HepG2 (cell line): ENCODE measurements at regions not wholly inside any gene's neighbourhood (a gene's known extent, or its start where the extent isn't known, plus 50 kb on each side); places are given as distances from the start of the nearest gene placed in this dataset.

Experiments
- ATAC-seq: fragments of 200-7000 bp; cut with Tn5 transposase; 3 replicates; pipeline ENCODE4 v1.9.1; 2020; ENCODE audit warnings: mild to moderate bottlenecking, moderate library complexity
- BruUV-seq: library from RNA; stranded (reverse); fragments of 400-500 nt; replicated peaks from 2 replicates; lab custom pipeline; 2021; lab: Mats Ljungman, UMichigan
- CTCF ChIA-PET: fragments of 300-600 bp; formaldehyde crosslinking; extraction: SDS; loops from one replicate; lab custom pipeline; 2021; ENCODE audit warnings: low total read pairs, inconsistent platforms, low intra/inter-chr PET ratio; lab: Yijun Ruan, JAX
- POLR2A ChIA-PET: fragments of 350-600 bp; sonication (Branson Sonifier 250); formaldehyde crosslinking; loops from one replicate; lab custom pipeline; 2020; ENCODE audit warnings: antibody characterized with exemption, inconsistent platforms; lab: Yijun Ruan, JAX
- DNase-seq: peaks from one replicate; pipeline ENCODE4 v3.0.0-alpha.2; 2015; ENCODE audit warnings: low spot score
- FAIRE-seq: peaks from 3 replicates; lab custom pipeline; 2011; peaks lifted over from hg19 to GRCh38; lab: Jason Lieb, UNC
- H2AFZ ChIP-seq: one replicate; pipeline ENCODE4 v1.6.1; 2011; ENCODE audit warnings: low read length, inconsistent platforms
- H3K27ac ChIP-seq: fragments of 300-600 bp; 3 replicates; pipeline ENCODE4 v1.8.0; 2011; ENCODE audit warnings: mixed run types, mild to moderate bottlenecking, mixed read lengths, low read length, inconsistent platforms; ENCODE audit not compliant: insufficient read depth; ENCODE audit errors: extremely low read length
- H3K27me3 ChIP-seq, 2 experiments: fragments of 200-600 bp in 1 of 2; 2 replicates in 1 of 2; 3 replicates in 1 of 2; pipeline versions ENCODE4 v1.6.0 to v1.8.0; 2011; ENCODE audit warnings: low read length in 2 of 2, mild to moderate bottlenecking in 2 of 2, moderate library complexity in 2 of 2, inconsistent platforms in 1 of 2; ENCODE audit not compliant: insufficient read depth in 2 of 2, control insufficient read depth in 1 of 2
- H3K36me3 ChIP-seq, 2 experiments: fragments of 200-600 bp in 1 of 2; replicated peaks in 1 of 2; 2 replicates in 1 of 2; 3 replicates in 1 of 2; pipeline versions ENCODE4 v1.5.1 to v1.8.0; 2011; ENCODE audit warnings: low read length in 2 of 2, inconsistent platforms in 1 of 2; ENCODE audit not compliant: insufficient read depth in 2 of 2, control insufficient read depth in 1 of 2
- H3K4me1 ChIP-seq: 2 replicates; pipeline ENCODE4 v1.5.1; 2012; ENCODE audit warnings: low read length, inconsistent platforms; ENCODE audit not compliant: insufficient read depth
- H3K4me2 ChIP-seq: 2 replicates; pipeline ENCODE4 v1.6.0; 2011; ENCODE audit warnings: low read depth, low read length, inconsistent platforms
- H3K4me3 ChIP-seq, 3 experiments: fragments of 200-600 bp in 1 of 3; sonication (generic), shearing (Covaris generic) in 1 of 3; replicated peaks in 1 of 3; 2 replicates each; pipeline ENCODE4 v1.5.1; 2011 to 2016; ENCODE audit warnings: low read length in 3 of 3, inconsistent platforms in 2 of 3, low read depth in 2 of 3, mild to moderate bottlenecking in 2 of 3, control low read depth in 1 of 3, mixed read lengths in 1 of 3; ENCODE audit not compliant: insufficient read depth in 1 of 3
- H3K79me2 ChIP-seq: one replicate; pipeline ENCODE4 v1.6.1; 2011; ENCODE audit warnings: low read length, inconsistent platforms; ENCODE audit not compliant: insufficient read depth
- H3K9ac ChIP-seq: 2 replicates; pipeline ENCODE4 v1.6.0; 2011; ENCODE audit warnings: mild to moderate bottlenecking, low read depth, low read length, inconsistent platforms; ENCODE audit not compliant: insufficient read depth
- H3K9me3 ChIP-seq: 2 replicates; pipeline ENCODE4 v1.5.1; 2012; ENCODE audit warnings: mild to moderate bottlenecking, low read length
- H4K20me1 ChIP-seq: 2 replicates; pipeline ENCODE4 v1.6.0; 2011; ENCODE audit warnings: inconsistent platforms, mild to moderate bottlenecking, low read length, moderate library complexity; ENCODE audit not compliant: insufficient read depth
- ARNTL ChIP-seq: sonication (generic); formaldehyde crosslinking; IDR thresholded peaks from 2 replicates; pipeline ENCODE4 v1.4.0; 2020; ENCODE audit warnings: mild to moderate bottlenecking, missing genetic modification reagents
- BCL3 ChIP-seq: sonication (generic); formaldehyde crosslinking; IDR thresholded peaks from 2 replicates; pipeline ENCODE4 v1.5.1; 2020; ENCODE audit warnings: mild to moderate bottlenecking, missing genetic modification reagents, moderate library complexity
- DZIP1 ChIP-seq: sonication (generic); formaldehyde crosslinking; IDR thresholded peaks from 2 replicates; pipeline ENCODE4 v1.5.0; 2020; ENCODE audit warnings: mild to moderate bottlenecking, missing genetic modification reagents
- MAFF ChIP-seq: IDR thresholded peaks from 2 replicates; pipeline ENCODE4 v1.6.1; 2011; ENCODE audit warnings: low read depth, low read length, improper control_type of control experiment
- MYPOP ChIP-seq: sonication (generic); formaldehyde crosslinking; IDR thresholded peaks from 2 replicates; pipeline ENCODE4 v1.8.1; 2023; ENCODE audit warnings: mild to moderate bottlenecking, moderate library complexity, missing genetic modification reagents
- ONECUT2 ChIP-seq: sonication (generic); formaldehyde crosslinking; IDR thresholded peaks from 2 replicates; pipeline ENCODE4 v1.4.0; 2020; ENCODE audit warnings: missing genetic modification reagents
- SAFB2 ChIP-seq: sonication (generic); formaldehyde crosslinking; IDR thresholded peaks from 2 replicates; pipeline ENCODE4 v1.5.1; 2020; ENCODE audit warnings: missing genetic modification reagents, low read depth, mild to moderate bottlenecking, borderline replicate concordance
- SIN3B ChIP-seq: fragments of 150-350 bp; IDR thresholded peaks from 2 replicates; pipeline ENCODE4 v1.6.1; 2014; ENCODE audit warnings: low read length
- ZNF552 ChIP-seq: sonication (generic); formaldehyde crosslinking; IDR thresholded peaks from 2 replicates; pipeline ENCODE4 v1.9.0; 2022; ENCODE audit warnings: missing genetic modification reagents, mild to moderate bottlenecking, borderline replicate concordance
- ZNF563 ChIP-seq: sonication (generic); formaldehyde crosslinking; IDR thresholded peaks from 2 replicates; pipeline ENCODE4 v1.8.0; 2022; ENCODE audit warnings: mild to moderate bottlenecking, moderate library complexity, missing genetic modification reagents
- WGBS: methylation state at CpG from one replicate; pipeline ENCODE4 v1.1.6; 2017; ENCODE audit warnings: low lambda C conversion rate; 5-methylcytosine and 5-hydroxymethylcytosine counted together
- in situ Hi-C: cut with HindIII; loops from 2 replicates; pipeline ENCODE4 v1.10.0; 2017; ENCODE audit warnings: low pct_unique_long_range_greater_than_20kb; ENCODE audit not compliant: extremely low pct_ligation_motif_present
- intact Hi-C: fragments of 100-400 bp; cut with micrococcal nuclease; formaldehyde crosslinking; loops from one replicate; pipeline ENCODE4 v1.10.0; 2022; ENCODE audit not compliant: unreplicated experiment

- Histone ChIP-seq H3K4me1 (no peaks in the 10 kb centered on the region), H3K27me3 (peaks cover 0 to 4% of the 10 kb centered on the region in 2 experiments; a peak in 2 of 5 replicates), H3K4me2 (no peak overlapping the region), H3K9ac (no peak overlapping the region), H3K36me3 (no peaks in the 10 kb centered on the region), H4K20me1 (no peaks in the 10 kb centered on the region), H3K4me3 (no peak overlapping the region), H2AFZ (no peak overlapping the region), H3K79me2 (no peaks in the 10 kb centered on the region), H3K9me3 (no peaks in the 10 kb centered on the region), H3K27ac (no peak overlapping the region)
- in situ Hi-C loops, result no loop called here
- DNase-seq (no peak), FAIRE-seq (no peak), ATAC-seq (no peak)
- 0% methylated on average over 2 of the region's 2 CpGs for WGBS
- BruUV-seq, result no TSS peak
- TF ChIP-seq MYPOP (CRISPR knock-in tag), result no peak
- no peak for TF ChIP-seq SAFB2 (CRISPR knock-in tag)
- no peak for TF ChIP-seq ARNTL (CRISPR knock-in tag)
- TF ChIP-seq ONECUT2 (CRISPR knock-in tag), result no peak
- no peak for TF ChIP-seq BCL3
- TF ChIP-seq ZNF552 (CRISPR knock-in tag), result no peak
- no peak for TF ChIP-seq SIN3B
- no peak for TF ChIP-seq ZNF563 (CRISPR knock-in tag)
- no peak for TF ChIP-seq DZIP1 (CRISPR knock-in tag)
- TF ChIP-seq MAFF, result no peak
- intact Hi-C loops, result no loop called here
- POLR2A ChIA-PET, result interaction anchor here (0.6 kb wide), 1 partner anchor 549 kb away, joined by 3 read pairs; no protein-coding TSS in a partner anchor
- CTCF ChIA-PET, result no interaction called here
Observed at GRCh38 chr1:214199585-214199984, 81.4 kb upstream of the SMYD2 start.
